ENCODE measurements at regions not wholly inside any gene's neighbourhood (a gene's known extent, or its start where the extent isn't known, plus 50 kb on each side); places are given as distances from the start of the nearest gene placed in this dataset.

- ATAC-seq: no peak
- Histone ChIP-seq H3K4me3 (no peak overlapping the region), H3K27me3 (no peaks in the 10 kb centered on the region), H3K36me3 (no peaks in the 10 kb centered on the region), H3K4me1 (no peaks in the 10 kb centered on the region), H3K9me3 (no peaks in the 10 kb centered on the region), H3K27ac (no peak overlapping the region)
- DNase-seq: no peak
- WGBS (ENCODE audit: insufficient coverage, low coverage, low lambda C conversion rate, missing lambda C conversion rate): 61% methylated on average over 2 of the region's 2 CpGs
- intact Hi-C loops (cut with DNase I): no loop called here
- TF ChIP-seq, protein P1, sequence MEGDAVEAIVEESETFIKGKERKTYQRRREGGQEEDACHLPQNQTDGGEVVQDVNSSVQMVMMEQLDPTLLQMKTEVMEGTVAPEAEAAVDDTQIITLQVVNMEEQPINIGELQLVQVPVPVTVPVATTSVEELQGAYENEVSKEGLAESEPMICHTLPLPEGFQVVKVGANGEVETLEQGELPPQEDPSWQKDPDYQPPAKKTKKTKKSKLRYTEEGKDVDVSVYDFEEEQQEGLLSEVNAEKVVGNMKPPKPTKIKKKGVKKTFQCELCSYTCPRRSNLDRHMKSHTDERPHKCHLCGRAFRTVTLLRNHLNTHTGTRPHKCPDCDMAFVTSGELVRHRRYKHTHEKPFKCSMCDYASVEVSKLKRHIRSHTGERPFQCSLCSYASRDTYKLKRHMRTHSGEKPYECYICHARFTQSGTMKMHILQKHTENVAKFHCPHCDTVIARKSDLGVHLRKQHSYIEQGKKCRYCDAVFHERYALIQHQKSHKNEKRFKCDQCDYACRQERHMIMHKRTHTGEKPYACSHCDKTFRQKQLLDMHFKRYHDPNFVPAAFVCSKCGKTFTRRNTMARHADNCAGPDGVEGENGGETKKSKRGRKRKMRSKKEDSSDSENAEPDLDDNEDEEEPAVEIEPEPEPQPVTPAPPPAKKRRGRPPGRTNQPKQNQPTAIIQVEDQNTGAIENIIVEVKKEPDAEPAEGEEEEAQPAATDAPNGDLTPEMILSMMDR (IDR thresholded peaks at IDR 0.05): no peak
- TF ChIP-seq POLR2A (IDR thresholded peaks at IDR 0.05): no peak
Measured at GRCh38 chr2:11989354-11989703, 242.9 kb downstream of the LPIN1 start.

DNA sequence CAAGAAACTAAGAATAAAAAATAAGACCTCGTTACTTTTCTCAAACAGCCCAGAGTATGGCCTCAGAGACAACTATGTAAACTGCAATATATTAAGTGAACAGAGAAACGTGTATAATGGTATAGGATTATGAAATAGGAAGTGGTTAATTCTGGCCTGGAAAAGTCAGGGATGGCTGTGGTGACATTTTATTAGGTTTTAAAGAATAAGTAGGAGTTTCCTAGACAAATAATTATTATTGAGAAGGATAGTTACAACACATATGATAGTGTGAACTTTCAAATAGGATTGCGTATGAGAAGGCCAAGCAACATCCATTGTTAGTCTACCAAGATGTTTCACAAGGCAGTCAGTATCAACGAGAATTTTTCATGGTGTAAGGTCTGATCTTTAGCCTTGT is 244.1 kb downstream of the LPIN1 start:
- H3K36me3 ChIP-seq: no peaks in the 10 kb centered on the region
- TF ChIP-seq POLR2A (IDR thresholded peaks at IDR 0.05): no peak
- TF ChIP-seq, protein P1 (IDR thresholded peaks at IDR 0.05): no peak
- intact Hi-C loops (cut with DNase I): no loop called here
- 61% methylated on average over 4 of the region's 4 CpGs for WGBS (ENCODE audit: insufficient coverage, low coverage, low lambda C conversion rate, missing lambda C conversion rate)
- no peaks in the 10 kb centered on the region for H3K4me1 ChIP-seq
- no peaks in the 10 kb centered on the region for H3K9me3 ChIP-seq
- no peak overlapping the region for H3K4me3 ChIP-seq
- no peaks in the 10 kb centered on the region for H3K27me3 ChIP-seq
- DNase-seq: no peak
- no peak for ATAC-seq
- H3K27ac ChIP-seq: no peak overlapping the region

DNA sequence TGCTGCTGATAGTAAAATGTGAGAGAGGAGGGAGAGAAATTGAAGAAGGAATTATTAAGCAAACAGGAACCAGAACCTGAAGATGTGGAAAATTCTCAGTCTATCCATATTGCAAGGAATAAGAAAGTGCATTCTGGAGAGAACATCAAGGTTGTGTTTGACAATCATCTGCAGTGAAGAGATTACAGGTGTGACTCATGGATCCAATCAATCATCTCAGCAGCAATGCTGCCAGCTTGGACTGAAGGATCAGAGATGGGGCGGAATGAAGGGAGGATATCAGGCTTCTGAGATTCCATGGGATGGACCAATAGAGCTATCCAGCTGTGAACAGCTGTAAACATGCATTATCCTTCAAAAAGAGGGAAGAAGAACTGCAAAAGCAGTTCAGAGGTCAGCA is 247.3 kb downstream of the LPIN1 start:
- DNase-seq (no peak), ATAC-seq (no peak)
- Histone ChIP-seq H3K36me3 (no peaks in the 10 kb centered on the region), H3K27me3 (no peaks in the 10 kb centered on the region), H3K4me1 (no peaks in the 10 kb centered on the region), H3K4me3 (no peak overlapping the region), H3K27ac (no peak overlapping the region), H3K9me3 (no peaks in the 10 kb centered on the region)
- intact Hi-C loops (cut with DNase I): no loop called here
- 100% methylated on average over 1 of the region's 1 CpG for WGBS (ENCODE audit: insufficient coverage, low coverage, low lambda C conversion rate, missing lambda C conversion rate)
- TF ChIP-seq, protein P1 (IDR thresholded peaks at IDR 0.05): no peak
- TF ChIP-seq POLR2A (IDR thresholded peaks at IDR 0.05): no peak

GRCh38 chr2:11995456-11995855 is 249.0 kb downstream of the LPIN1 start:
- Histone ChIP-seq H3K27me3 (no peaks in the 10 kb centered on the region), H3K36me3 (no peaks in the 10 kb centered on the region), H3K9me3 (no peaks in the 10 kb centered on the region), H3K4me3 (no peak overlapping the region), H3K27ac (no peak overlapping the region), H3K4me1 (no peaks in the 10 kb centered on the region)
- TF ChIP-seq, protein P1 (IDR thresholded peaks at IDR 0.05): no peak
- TF ChIP-seq POLR2A (IDR thresholded peaks at IDR 0.05): no peak
- ATAC-seq (no peak), DNase-seq (no peak)
- intact Hi-C loops (cut with DNase I): no loop called here

GRCh38 chr2:11996618-11997017 is 250.2 kb downstream of the LPIN1 start:
- intact Hi-C loops (cut with DNase I): no loop called here
- Histone ChIP-seq H3K4me1 (no peaks in the 10 kb centered on the region), H3K4me3 (no peak overlapping the region), H3K27me3 (no peaks in the 10 kb centered on the region), H3K36me3 (no peaks in the 10 kb centered on the region), H3K27ac (no peak overlapping the region), H3K9me3 (no peaks in the 10 kb centered on the region)
- ATAC-seq (no peak), DNase-seq (no peak)
- TF ChIP-seq, protein P1 (IDR thresholded peaks at IDR 0.05): no peak
- TF ChIP-seq POLR2A (IDR thresholded peaks at IDR 0.05): no peak

Data from right lobe of liver (tissue), 6 donors.